Liver (tissue), 8 donors: ENCODE measurements at regions not wholly inside any gene's neighbourhood (a gene's known extent, or its start where the extent isn't known, plus 50 kb on each side); places are given as distances from the start of the nearest gene placed in this dataset.

Experiments
- DNase-seq: peaks from one replicate; pipeline ENCODE4 v3.0.0-alpha.2; 2017; ENCODE audit warnings: low spot score
- H3K27ac ChIP-seq, 2 donors: one replicate each; pipeline ENCODE4 v1.7.0; 2013; ENCODE audit warnings: inconsistent platforms in 2 of 2, low read length in 2 of 2, control low read depth in 1 of 2, low read depth in 1 of 2, mild to moderate bottlenecking in 1 of 2
- H3K27me3 ChIP-seq, 4 donors: one replicate each; pipeline versions ENCODE4 v1.6.1 to v1.7.0; 2013; ENCODE audit warnings: low read length in 3 of 4, inconsistent platforms in 1 of 4, mild to moderate bottlenecking in 1 of 4, moderate library complexity in 1 of 4; ENCODE audit not compliant: control insufficient read depth in 4 of 4, insufficient read depth in 4 of 4
- H3K36me3 ChIP-seq, 4 donors: one replicate each; pipeline versions ENCODE4 v1.6.1 to v1.7.0; 2013; ENCODE audit warnings: low read length in 3 of 4, mild to moderate bottlenecking in 3 of 4, low read depth in 1 of 4, moderate library complexity in 1 of 4; ENCODE audit not compliant: control insufficient read depth in 4 of 4, insufficient read depth in 3 of 4
- H3K4me1 ChIP-seq, 4 donors: one replicate each; pipeline versions ENCODE4 v1.6.1 to v1.7.0; 2013; ENCODE audit warnings: low read length in 3 of 4, mild to moderate bottlenecking in 3 of 4, moderate library complexity in 1 of 4; ENCODE audit not compliant: control insufficient read depth in 4 of 4, insufficient read depth in 4 of 4
- H3K4me3 ChIP-seq, 3 donors: one replicate each; pipeline versions ENCODE4 v1.6.1 to v1.7.0; 2013; ENCODE audit warnings: low read length in 3 of 3, control low read depth in 1 of 3, low read depth in 1 of 3, mild to moderate bottlenecking in 1 of 3
- H3K9ac ChIP-seq, 2 donors: one replicate each; pipeline ENCODE4 v1.7.0; 2013; ENCODE audit warnings: low read length in 2 of 2, mild to moderate bottlenecking in 2 of 2, moderate library complexity in 2 of 2, control low read depth in 1 of 2, low read depth in 1 of 2
- H3K9me3 ChIP-seq, 4 donors: one replicate each; pipeline versions ENCODE4 v1.6.1 to v1.7.0; 2013; ENCODE audit warnings: low read length in 3 of 4; ENCODE audit not compliant: control insufficient read depth in 4 of 4
- EGR1 ChIP-seq, 2 donors: IDR thresholded peaks; 2 replicates each; pipeline ENCODE4 v1.6.1; 2016 to 2018; ENCODE audit warnings: antibody characterized with exemption in 2 of 2, low read depth in 2 of 2
- FOXA1 ChIP-seq: IDR thresholded peaks from 2 replicates; pipeline ENCODE4 v1.6.1; 2016; ENCODE audit warnings: antibody characterized with exemption
- FOXA2 ChIP-seq: IDR thresholded peaks from 2 replicates; pipeline ENCODE4 v1.6.1; 2016; ENCODE audit warnings: antibody characterized with exemption
- GABPA ChIP-seq, 2 donors: IDR thresholded peaks in 1 of 2; conservative IDR thresholded peaks in 1 of 2; 2 replicates each; pipeline ENCODE4 v1.6.1; 2016; ENCODE audit warnings: antibody characterized with exemption in 2 of 2, mild to moderate bottlenecking in 1 of 2, moderate library complexity in 1 of 2
- HNF4A ChIP-seq, 2 donors: conservative IDR thresholded peaks; 2 replicates each; pipeline ENCODE4 v1.6.1; 2016; ENCODE audit warnings: antibody characterized with exemption in 2 of 2, mild to moderate bottlenecking in 2 of 2
- HNF4G ChIP-seq: IDR thresholded peaks from 2 replicates; pipeline ENCODE4 v1.6.1; 2016; ENCODE audit warnings: antibody characterized with exemption
- JUND ChIP-seq, 2 donors: IDR thresholded peaks; 2 replicates each; pipeline ENCODE4 v1.6.1; 2016; ENCODE audit warnings: antibody characterized with exemption in 2 of 2
- NR2F2 ChIP-seq: IDR thresholded peaks from 2 replicates; pipeline ENCODE4 v1.6.1; 2016; ENCODE audit warnings: antibody characterized with exemption
- RAD21 ChIP-seq, 2 donors: IDR thresholded peaks; 2 replicates each; pipeline ENCODE4 v1.6.1; 2016; ENCODE audit warnings: antibody characterized with exemption in 2 of 2, mild to moderate bottlenecking in 2 of 2
- RXRA ChIP-seq, 2 donors: IDR thresholded peaks; 2 replicates each; pipeline ENCODE4 v1.6.1; 2017 to 2018; ENCODE audit warnings: antibody characterized with exemption in 2 of 2, mild to moderate bottlenecking in 1 of 2
- SP1 ChIP-seq: IDR thresholded peaks from 2 replicates; pipeline ENCODE4 v1.6.1; 2018; ENCODE audit warnings: antibody characterized with exemption, mild to moderate bottlenecking
- TAF1 ChIP-seq: conservative IDR thresholded peaks from 2 replicates; pipeline ENCODE4 v1.6.1; 2016; ENCODE audit warnings: antibody characterized with exemption, mild to moderate bottlenecking
- YY1 ChIP-seq: IDR thresholded peaks from 2 replicates; pipeline ENCODE4 v1.6.1; 2016; ENCODE audit warnings: antibody characterized with exemption, mild to moderate bottlenecking
- WGBS: extraction: QIAGEN DNeasy Blood & Tissue Kit; methylation state at CpG from one replicate; pipeline ENCODE4 v1.1.7; 2013; 5-methylcytosine and 5-hydroxymethylcytosine counted together
- TF ChIP-seq, protein P1 (sequence below): IDR thresholded peaks from 2 replicates; pipeline ENCODE4 v1.6.1; 2016; ENCODE audit warnings: antibody characterized with exemption
- TF ChIP-seq, protein P2 (sequence below): IDR thresholded peaks from 2 replicates; pipeline ENCODE4 v1.6.1; 2016; ENCODE audit warnings: antibody characterized with exemption
- TF ChIP-seq, protein P3 (sequence below): fragments of 150-350 bp; IDR thresholded peaks from 2 replicates; pipeline ENCODE4 v1.5.1; 2017; ENCODE audit warnings: improper control_type of control experiment, low read depth, low read length; ENCODE audit not compliant: missing input control
- TF ChIP-seq, protein P4 (sequence below): IDR thresholded peaks from 2 replicates; pipeline ENCODE4 v1.6.1; 2016; ENCODE audit warnings: antibody characterized with exemption
- TF ChIP-seq, protein P5 (sequence below): IDR thresholded peaks from 2 replicates; pipeline ENCODE4 v1.6.1; 2016; ENCODE audit warnings: antibody characterized with exemption, mild to moderate bottlenecking
- donor health status: healthy.
- donor health status: healthy.
- donor health status: healthy.
- donor health status: healthy.
- donor health status: healthy.

DNA sequence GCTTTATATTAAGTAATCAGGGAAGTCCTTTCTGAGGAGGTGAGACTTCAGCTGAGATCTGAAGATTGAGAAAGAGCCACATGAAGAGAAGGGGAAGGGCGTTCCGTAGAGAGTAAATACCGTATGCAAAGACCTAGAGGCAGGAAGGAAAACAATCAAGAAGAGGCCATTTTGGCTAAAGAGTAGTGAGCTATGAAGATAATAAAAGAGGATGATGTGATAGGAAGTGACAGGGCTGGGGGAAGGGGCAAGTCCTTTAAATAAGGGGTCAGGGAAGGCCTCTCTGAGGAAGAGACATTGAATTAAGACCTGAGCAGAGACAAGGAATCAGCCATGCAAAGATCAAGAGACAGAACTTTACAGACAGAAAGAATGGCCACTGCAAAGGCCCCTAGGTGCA, 86.2 kb downstream of the ZIC3 start:
- Histone ChIP-seq H3K36me3 (no peaks in the 10 kb centered on the region), H3K9me3 (no peaks in the 10 kb centered on the region), H3K27ac (no peak overlapping the region), H3K9ac (no peak overlapping the region), H3K27me3 (peaks cover 0 to 5% (median 0%) of the 10 kb centered on the region in 4 donors), H3K4me3 (no peak overlapping the region), H3K4me1 (no peaks in the 10 kb centered on the region)
- DNase-seq, result no peak
- WGBS, result 61% methylated on average over 3 of the region's 3 CpGs
- no peak for TF ChIP-seq RXRA (IDR thresholded peaks at IDR 0.05)
- no peak for TF ChIP-seq HNF4G
- TF ChIP-seq, protein P1, sequence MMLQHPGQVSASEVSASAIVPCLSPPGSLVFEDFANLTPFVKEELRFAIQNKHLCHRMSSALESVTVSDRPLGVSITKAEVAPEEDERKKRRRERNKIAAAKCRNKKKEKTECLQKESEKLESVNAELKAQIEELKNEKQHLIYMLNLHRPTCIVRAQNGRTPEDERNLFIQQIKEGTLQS, result no peak
- no peak for TF ChIP-seq YY1
- TF ChIP-seq JUND (IDR thresholded peaks at IDR 0.05), result no peak
- TF ChIP-seq, protein P2, sequence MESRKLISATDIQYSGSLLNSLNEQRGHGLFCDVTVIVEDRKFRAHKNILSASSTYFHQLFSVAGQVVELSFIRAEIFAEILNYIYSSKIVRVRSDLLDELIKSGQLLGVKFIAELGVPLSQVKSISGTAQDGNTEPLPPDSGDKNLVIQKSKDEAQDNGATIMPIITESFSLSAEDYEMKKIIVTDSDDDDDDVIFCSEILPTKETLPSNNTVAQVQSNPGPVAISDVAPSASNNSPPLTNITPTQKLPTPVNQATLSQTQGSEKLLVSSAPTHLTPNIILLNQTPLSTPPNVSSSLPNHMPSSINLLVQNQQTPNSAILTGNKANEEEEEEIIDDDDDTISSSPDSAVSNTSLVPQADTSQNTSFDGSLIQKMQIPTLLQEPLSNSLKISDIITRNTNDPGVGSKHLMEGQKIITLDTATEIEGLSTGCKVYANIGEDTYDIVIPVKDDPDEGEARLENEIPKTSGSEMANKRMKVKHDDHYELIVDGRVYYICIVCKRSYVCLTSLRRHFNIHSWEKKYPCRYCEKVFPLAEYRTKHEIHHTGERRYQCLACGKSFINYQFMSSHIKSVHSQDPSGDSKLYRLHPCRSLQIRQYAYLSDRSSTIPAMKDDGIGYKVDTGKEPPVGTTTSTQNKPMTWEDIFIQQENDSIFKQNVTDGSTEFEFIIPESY, result no peak

DNA sequence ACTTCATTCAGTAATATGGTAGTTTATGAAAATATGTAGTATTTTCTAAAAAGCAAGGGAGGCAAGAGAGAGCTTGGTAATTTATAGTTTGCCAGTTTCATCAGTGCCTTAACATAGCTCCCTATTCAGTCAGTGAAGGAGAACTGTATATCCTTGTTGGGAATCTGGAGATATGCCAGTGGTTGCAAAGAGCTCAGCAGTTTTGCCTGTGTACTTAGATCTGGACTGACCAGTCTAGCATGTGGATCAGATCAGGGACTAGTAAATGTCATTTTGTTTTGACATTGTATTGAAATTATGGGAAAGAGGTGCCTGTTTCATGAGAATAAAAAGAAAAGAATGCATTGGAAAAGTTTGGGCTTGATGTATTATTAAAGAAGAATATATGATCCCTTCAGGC, 88.6 kb downstream of the ZIC3 start:
- DNase-seq, result no peak
- no peaks in the 10 kb centered on the region for H3K27me3 ChIP-seq

More for the DNA sequence above, 88.6 kb downstream of the ZIC3 start:
- Histone ChIP-seq H3K4me1 (no peaks in the 10 kb centered on the region), H3K4me3 (no peak overlapping the region), H3K9ac (no peak overlapping the region), H3K27ac (no peak overlapping the region), H3K9me3 (peaks cover 0 to 2% (median 0%) of the 10 kb centered on the region in 4 donors), H3K36me3 (no peaks in the 10 kb centered on the region)
- TF ChIP-seq TAF1 (no peak), HNF4G (no peak), HNF4A (conservative IDR thresholded peaks at IDR 0.05) (no peak), GABPA (IDR thresholded peaks at IDR 0.05 in 1 of 2, conservative IDR thresholded peaks at IDR 0.05 in 1 of 2) (no peak), FOXA1 (no peak), RXRA (IDR thresholded peaks at IDR 0.05) (no peak), EGR1 (IDR thresholded peaks at IDR 0.05; ENCODE audit: low read depth in 2 of 2) (no peak), YY1 (no peak), SP1 (no peak), JUND (IDR thresholded peaks at IDR 0.05) (no peak), FOXA2 (no peak), NR2F2 (no peak), RAD21 (IDR thresholded peaks at IDR 0.05) (no peak)
- TF ChIP-seq, protein P3, sequence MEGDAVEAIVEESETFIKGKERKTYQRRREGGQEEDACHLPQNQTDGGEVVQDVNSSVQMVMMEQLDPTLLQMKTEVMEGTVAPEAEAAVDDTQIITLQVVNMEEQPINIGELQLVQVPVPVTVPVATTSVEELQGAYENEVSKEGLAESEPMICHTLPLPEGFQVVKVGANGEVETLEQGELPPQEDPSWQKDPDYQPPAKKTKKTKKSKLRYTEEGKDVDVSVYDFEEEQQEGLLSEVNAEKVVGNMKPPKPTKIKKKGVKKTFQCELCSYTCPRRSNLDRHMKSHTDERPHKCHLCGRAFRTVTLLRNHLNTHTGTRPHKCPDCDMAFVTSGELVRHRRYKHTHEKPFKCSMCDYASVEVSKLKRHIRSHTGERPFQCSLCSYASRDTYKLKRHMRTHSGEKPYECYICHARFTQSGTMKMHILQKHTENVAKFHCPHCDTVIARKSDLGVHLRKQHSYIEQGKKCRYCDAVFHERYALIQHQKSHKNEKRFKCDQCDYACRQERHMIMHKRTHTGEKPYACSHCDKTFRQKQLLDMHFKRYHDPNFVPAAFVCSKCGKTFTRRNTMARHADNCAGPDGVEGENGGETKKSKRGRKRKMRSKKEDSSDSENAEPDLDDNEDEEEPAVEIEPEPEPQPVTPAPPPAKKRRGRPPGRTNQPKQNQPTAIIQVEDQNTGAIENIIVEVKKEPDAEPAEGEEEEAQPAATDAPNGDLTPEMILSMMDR, result no peak
- TF ChIP-seq, protein P1, result no peak
- TF ChIP-seq, protein P2, result no peak
- TF ChIP-seq, protein P4, sequence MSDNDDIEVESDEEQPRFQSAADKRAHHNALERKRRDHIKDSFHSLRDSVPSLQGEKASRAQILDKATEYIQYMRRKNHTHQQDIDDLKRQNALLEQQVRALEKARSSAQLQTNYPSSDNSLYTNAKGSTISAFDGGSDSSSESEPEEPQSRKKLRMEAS, result no peak
- TF ChIP-seq, protein P5, sequence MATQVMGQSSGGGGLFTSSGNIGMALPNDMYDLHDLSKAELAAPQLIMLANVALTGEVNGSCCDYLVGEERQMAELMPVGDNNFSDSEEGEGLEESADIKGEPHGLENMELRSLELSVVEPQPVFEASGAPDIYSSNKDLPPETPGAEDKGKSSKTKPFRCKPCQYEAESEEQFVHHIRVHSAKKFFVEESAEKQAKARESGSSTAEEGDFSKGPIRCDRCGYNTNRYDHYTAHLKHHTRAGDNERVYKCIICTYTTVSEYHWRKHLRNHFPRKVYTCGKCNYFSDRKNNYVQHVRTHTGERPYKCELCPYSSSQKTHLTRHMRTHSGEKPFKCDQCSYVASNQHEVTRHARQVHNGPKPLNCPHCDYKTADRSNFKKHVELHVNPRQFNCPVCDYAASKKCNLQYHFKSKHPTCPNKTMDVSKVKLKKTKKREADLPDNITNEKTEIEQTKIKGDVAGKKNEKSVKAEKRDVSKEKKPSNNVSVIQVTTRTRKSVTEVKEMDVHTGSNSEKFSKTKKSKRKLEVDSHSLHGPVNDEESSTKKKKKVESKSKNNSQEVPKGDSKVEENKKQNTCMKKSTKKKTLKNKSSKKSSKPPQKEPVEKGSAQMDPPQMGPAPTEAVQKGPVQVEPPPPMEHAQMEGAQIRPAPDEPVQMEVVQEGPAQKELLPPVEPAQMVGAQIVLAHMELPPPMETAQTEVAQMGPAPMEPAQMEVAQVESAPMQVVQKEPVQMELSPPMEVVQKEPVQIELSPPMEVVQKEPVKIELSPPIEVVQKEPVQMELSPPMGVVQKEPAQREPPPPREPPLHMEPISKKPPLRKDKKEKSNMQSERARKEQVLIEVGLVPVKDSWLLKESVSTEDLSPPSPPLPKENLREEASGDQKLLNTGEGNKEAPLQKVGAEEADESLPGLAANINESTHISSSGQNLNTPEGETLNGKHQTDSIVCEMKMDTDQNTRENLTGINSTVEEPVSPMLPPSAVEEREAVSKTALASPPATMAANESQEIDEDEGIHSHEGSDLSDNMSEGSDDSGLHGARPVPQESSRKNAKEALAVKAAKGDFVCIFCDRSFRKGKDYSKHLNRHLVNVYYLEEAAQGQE, result no peak
